H9 (cell line): ENCODE measurements at regions not wholly inside any gene's neighbourhood (a gene's known extent, or its start where the extent isn't known, plus 50 kb on each side); places are given as distances from the start of the nearest gene placed in this dataset.
"Not testable (repeated sequence)": the region's sequence is repeated elsewhere in the genome, so short reads cannot be mapped to it uniquely, and the experiment has no call there.

Experiments used
- DNase-seq: peaks from one replicate; pipeline ENCODE4 v3.0.0-alpha.2; 2017
- H2AFZ ChIP-seq: one replicate; pipeline ENCODE4 v1.6.1; 2013; ENCODE audit warnings: mild to moderate bottlenecking, low read length, control low read depth, moderate library complexity
- H2AK5ac ChIP-seq: 2 replicates; pipeline ENCODE4 v1.6.1; 2013; ENCODE audit warnings: low read length, control low read depth, mixed read lengths; ENCODE audit not compliant: insufficient read length
- H2BK120ac ChIP-seq: one replicate; pipeline ENCODE4 v1.6.1; 2013; ENCODE audit warnings: low read depth, mild to moderate bottlenecking, low read length, control low read depth, inconsistent platforms; ENCODE audit not compliant: poor library complexity, severe bottlenecking
- H2BK12ac ChIP-seq: 2 replicates; pipeline ENCODE4 v1.6.1; 2013; ENCODE audit warnings: low read length, control low read depth, mixed read lengths, low read depth; ENCODE audit not compliant: insufficient read length
- H2BK15ac ChIP-seq: 2 replicates; pipeline ENCODE4 v1.6.1; 2013; ENCODE audit warnings: low read depth, low read length, control low read depth
- H2BK20ac ChIP-seq: one replicate; pipeline ENCODE4 v1.6.1; 2013; ENCODE audit warnings: low read depth, mild to moderate bottlenecking, low read length, control low read depth, inconsistent platforms; ENCODE audit not compliant: poor library complexity, severe bottlenecking
- H2BK5ac ChIP-seq: 2 replicates; pipeline ENCODE4 v1.6.1; 2013; ENCODE audit warnings: low read length, control low read depth, mixed read lengths; ENCODE audit not compliant: insufficient read length
- H3K14ac ChIP-seq: 2 replicates; pipeline ENCODE4 v1.6.1; 2013; ENCODE audit warnings: low read length, control low read depth; ENCODE audit not compliant: insufficient read depth
- H3K18ac ChIP-seq: 2 replicates; pipeline ENCODE4 v1.6.1; 2013; ENCODE audit warnings: low read depth, mild to moderate bottlenecking, mixed read lengths, low read length, control low read depth; ENCODE audit not compliant: insufficient read length
- H3K23ac ChIP-seq: 2 replicates; pipeline ENCODE4 v1.6.1; 2013; ENCODE audit warnings: low read length, control low read depth, mixed read lengths, low read depth; ENCODE audit not compliant: insufficient read length
- H3K23me2 ChIP-seq: 2 replicates; pipeline ENCODE4 v1.6.1; 2013; ENCODE audit warnings: low read depth, mild to moderate bottlenecking, mixed read lengths, low read length, control low read depth; ENCODE audit not compliant: insufficient read length, poor library complexity, severe bottlenecking
- H3K27ac ChIP-seq: 2 replicates; pipeline ENCODE4 v1.5.1; 2013; ENCODE audit warnings: low read length, control low read depth, mixed read lengths, low read depth; ENCODE audit not compliant: insufficient read length
- H3K27me3 ChIP-seq: 2 replicates; pipeline ENCODE4 v1.6.1; 2013; ENCODE audit warnings: low read length, control low read depth, inconsistent platforms; ENCODE audit not compliant: insufficient read depth
- H3K4ac ChIP-seq: 2 replicates; pipeline ENCODE4 v1.6.1; 2013; ENCODE audit warnings: low read depth, mild to moderate bottlenecking, control low read depth, inconsistent platforms, low read length, moderate library complexity
- H3K4me1 ChIP-seq: 2 replicates; pipeline ENCODE4 v1.6.1; 2013; ENCODE audit warnings: low read length, control low read depth, inconsistent platforms; ENCODE audit not compliant: insufficient read depth
- H3K4me2 ChIP-seq: 2 replicates; pipeline ENCODE4 v1.6.1; 2013; ENCODE audit warnings: low read length, control low read depth, mixed read lengths; ENCODE audit not compliant: insufficient read length, insufficient read depth
- H3K56ac ChIP-seq: 2 replicates; pipeline ENCODE4 v1.6.1; 2013; ENCODE audit warnings: low read depth, mild to moderate bottlenecking, mixed read lengths, low read length, control low read depth; ENCODE audit not compliant: insufficient read length
- H3K79me1 ChIP-seq: 2 replicates; pipeline ENCODE4 v1.6.1; 2013; ENCODE audit warnings: low read depth, mild to moderate bottlenecking, moderate library complexity, low read length, control low read depth, inconsistent platforms; ENCODE audit not compliant: insufficient read depth, poor library complexity, severe bottlenecking
- H3K79me2 ChIP-seq: 2 replicates; pipeline ENCODE4 v1.6.1; 2013; ENCODE audit warnings: low read length, control low read depth, inconsistent platforms; ENCODE audit not compliant: insufficient read depth
- H3K9ac ChIP-seq: 2 replicates; pipeline ENCODE4 v1.6.1; 2013; ENCODE audit warnings: low read length, control low read depth, mixed read lengths; ENCODE audit not compliant: insufficient read length; ENCODE audit errors: extremely low read depth
- H3K9me3 ChIP-seq: one replicate; pipeline ENCODE4 v1.6.1; 2013; ENCODE audit warnings: low read depth, low read length, inconsistent platforms; ENCODE audit not compliant: control insufficient read depth
- H3T11ph ChIP-seq: one replicate; pipeline ENCODE4 v1.6.1; 2013; ENCODE audit warnings: mild to moderate bottlenecking, low read length, control low read depth, inconsistent platforms
- H4K20me1 ChIP-seq: one replicate; pipeline ENCODE4 v1.6.1; 2013; ENCODE audit not compliant: control insufficient read depth, insufficient read length, insufficient read depth
- H4K5ac ChIP-seq: 2 replicates; pipeline ENCODE4 v1.6.1; 2013; ENCODE audit warnings: low read depth, mild to moderate bottlenecking, mixed read lengths, low read length, control low read depth; ENCODE audit not compliant: insufficient read length
- H4K8ac ChIP-seq: replicated peaks from 2 replicates; pipeline ENCODE4 v1.6.1; 2013; ENCODE audit warnings: low read length, control low read depth, mixed read lengths, low read depth; ENCODE audit not compliant: insufficient read length
- H4K91ac ChIP-seq: 2 replicates; pipeline ENCODE4 v1.6.1; 2013; ENCODE audit warnings: low read depth, mild to moderate bottlenecking, moderate library complexity, mixed read lengths, low read length, control low read depth; ENCODE audit not compliant: insufficient read length
- H3K27ac Mint-ChIP-seq, 3 experiments: 2 replicates in 2 of 3; 3 replicates in 1 of 3; pipeline ENCODE4 v1.8.0; 2020 to 2021; ENCODE audit warnings: mixed read lengths in 3 of 3, mild to moderate bottlenecking in 1 of 3, moderate library complexity in 1 of 3
- H3K27me3 Mint-ChIP-seq: 2 replicates; pipeline ENCODE4 v1.8.0; 2021; ENCODE audit warnings: low read depth, mild to moderate bottlenecking, moderate library complexity, mixed read lengths
- H3K36me3 Mint-ChIP-seq, 3 experiments: 2 replicates in 2 of 3; 3 replicates in 1 of 3; pipeline ENCODE4 v1.8.0; 2020 to 2021; ENCODE audit warnings: low read depth in 3 of 3, mixed read lengths in 3 of 3; ENCODE audit not compliant: insufficient read depth in 1 of 3
- H3K4me1 Mint-ChIP-seq, 2 experiments: 2 replicates each; pipeline ENCODE4 v1.8.0; 2020; ENCODE audit warnings: mixed read lengths in 2 of 2
- H3K4me3 Mint-ChIP-seq, 2 experiments: 2 replicates in 1 of 2; 3 replicates in 1 of 2; pipeline ENCODE4 v1.8.0; 2020 to 2021; ENCODE audit warnings: mild to moderate bottlenecking in 2 of 2, mixed read lengths in 2 of 2, moderate library complexity in 1 of 2
- H3K9me3 Mint-ChIP-seq, 2 experiments: 2 replicates in 1 of 2; 3 replicates in 1 of 2; pipeline ENCODE4 v1.8.0; 2020; ENCODE audit warnings: mild to moderate bottlenecking in 2 of 2, mixed read lengths in 2 of 2, moderate library complexity in 1 of 2
- WGBS: extraction: QIAGEN DNeasy Blood & Tissue Kit; methylation state at CpG from one replicate; pipeline ENCODE4 v1.1.7; 2013; ENCODE audit warnings: missing lambda C conversion rate, low lambda C conversion rate, mixed read lengths; ENCODE audit not compliant: insufficient read length; ENCODE audit errors: extremely low coverage; 5-methylcytosine and 5-hydroxymethylcytosine counted together

DNA sequence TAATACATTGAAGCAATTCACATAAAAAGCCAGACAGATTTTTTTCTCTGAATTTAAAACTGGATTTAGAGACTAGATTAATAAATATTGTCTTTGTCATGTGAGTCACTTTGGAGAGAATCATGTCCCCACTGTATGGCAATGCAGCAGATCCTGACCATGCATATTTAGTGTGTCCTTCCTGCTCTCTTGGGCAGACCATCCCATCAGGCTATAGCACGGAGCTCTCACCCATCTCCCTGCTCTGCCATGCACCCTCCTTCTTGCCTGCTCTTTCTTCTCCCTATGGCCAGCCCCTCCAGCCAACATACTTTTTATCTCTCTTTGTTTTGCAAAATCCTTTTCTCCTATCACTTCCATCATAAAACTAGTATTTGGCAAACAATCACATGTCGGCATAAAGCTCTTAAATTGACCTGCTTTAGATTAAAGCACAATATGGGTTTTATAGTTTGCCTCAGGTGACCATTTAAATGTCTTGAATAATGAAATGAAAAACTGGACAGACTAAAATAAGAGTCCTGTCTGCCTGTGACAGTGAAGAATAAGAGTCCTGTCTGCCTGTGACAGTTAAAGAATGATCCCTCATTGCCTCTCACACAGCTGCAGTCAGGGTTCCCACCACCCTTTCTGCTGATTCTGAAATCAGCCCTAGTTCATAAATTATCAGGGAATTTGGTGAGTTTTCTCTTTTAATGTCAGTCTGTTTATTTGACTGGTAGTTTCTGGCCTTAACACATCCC lies 315.0 kb upstream of the PLGLB2 start:
- not testable (repeated sequence) for DNase-seq

DNA sequence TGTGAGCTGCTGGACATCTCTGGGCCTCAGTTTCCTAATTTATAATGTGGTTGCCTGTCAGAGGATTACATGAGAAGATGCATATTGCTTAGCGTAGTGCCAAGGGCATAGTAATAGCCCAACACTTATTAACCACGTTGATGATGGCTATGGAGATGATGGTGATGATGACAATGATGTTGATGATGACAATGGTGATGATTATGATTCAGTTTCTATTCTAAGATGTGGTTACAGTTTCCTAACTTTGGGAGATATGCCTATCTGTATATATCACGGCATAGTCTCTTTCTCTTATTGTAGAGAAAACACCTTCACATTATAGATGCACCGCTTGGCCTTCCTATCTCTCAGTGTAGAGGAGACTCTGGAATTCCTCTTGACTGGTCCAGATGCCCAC lies 311.9 kb upstream of the PLGLB2 start:
- not testable (repeated sequence) for H4K5ac ChIP-seq, H3K79me1 ChIP-seq, H3T11ph ChIP-seq, H3K4me2 ChIP-seq, H3K27ac Mint-ChIP-seq, H2AK5ac ChIP-seq, H3K56ac ChIP-seq, H3K4me3 Mint-ChIP-seq, H2BK20ac ChIP-seq, H3K4me1 Mint-ChIP-seq, H2BK12ac ChIP-seq, H3K9me3 ChIP-seq, H3K4ac ChIP-seq, H3K9ac ChIP-seq, H2AFZ ChIP-seq, H3K23me2 ChIP-seq, H3K36me3 Mint-ChIP-seq, H3K4me1 ChIP-seq, H3K27ac ChIP-seq, H3K18ac ChIP-seq, DNase-seq, H3K9me3 Mint-ChIP-seq, H2BK120ac ChIP-seq, H3K14ac ChIP-seq, H3K27me3 ChIP-seq, H4K91ac ChIP-seq, H4K8ac ChIP-seq, H2BK5ac ChIP-seq, H3K23ac ChIP-seq, H3K79me2 ChIP-seq, H4K20me1 ChIP-seq, H2BK15ac ChIP-seq
- peaks cover 18% of the 10 kb centered on the region for H3K27me3 Mint-ChIP-seq
- no CpG with 5 or more reads among the region's 4 CpGs for WGBS

More for the DNA sequence above, 315.0 kb upstream of the PLGLB2 start:
- H3K79me1 ChIP-seq, H3K27me3 ChIP-seq, H2AFZ ChIP-seq, H3K79me2 ChIP-seq, H3K9me3 ChIP-seq, H3K56ac ChIP-seq, H3K23ac ChIP-seq, H4K91ac ChIP-seq, H3T11ph ChIP-seq, H3K27ac ChIP-seq, H3K14ac ChIP-seq, H2BK12ac ChIP-seq, H2BK15ac ChIP-seq, H3K4me3 Mint-ChIP-seq, H3K4me1 ChIP-seq, H2BK120ac ChIP-seq, H3K9me3 Mint-ChIP-seq, H4K20me1 ChIP-seq, H3K9ac ChIP-seq, H2BK20ac ChIP-seq, H3K4me2 ChIP-seq, H2BK5ac ChIP-seq, H2AK5ac ChIP-seq, H4K5ac ChIP-seq, H3K36me3 Mint-ChIP-seq, H4K8ac ChIP-seq, H3K18ac ChIP-seq, H3K23me2 ChIP-seq, H3K27ac Mint-ChIP-seq, H3K4me1 Mint-ChIP-seq, H3K4ac ChIP-seq: not testable (repeated sequence)
- H3K27me3 Mint-ChIP-seq = peaks cover 17% of the 10 kb centered on the region
- no CpG with 5 or more reads among the region's 2 CpGs for WGBS
